ENCODE measurements at regions not wholly inside any gene's neighbourhood (a gene's known extent, or its start where the extent isn't known, plus 50 kb on each side); places are given as distances from the start of the nearest gene placed in this dataset.
"Not testable (repeated sequence)": the region's sequence is repeated elsewhere in the genome, so short reads cannot be mapped to it uniquely, and the experiment has no call there.

- in situ Hi-C loops (cut with MboI; ENCODE audit: low sequenced_read_pairs, unreplicated experiment): no loop called here
- no peak for TF ChIP-seq CTCF (IDR thresholded peaks at IDR 0.05; ENCODE audit: borderline replicate concordance, control extremely low read depth, extremely low read depth, insufficient read depth, missing control alignments)
- DNase-seq (ENCODE audit: low spot score): no peak
Measured at GRCh38 chr6:95723638-95724037, 146.3 kb downstream of the MANEA start.

GRCh38 chr6:95725344-95725743 is 148.0 kb downstream of the MANEA start:
- TF ChIP-seq CTCF (IDR thresholded peaks at IDR 0.05; ENCODE audit: borderline replicate concordance, control extremely low read depth, extremely low read depth, insufficient read depth, missing control alignments): no peak
- no peak for DNase-seq (ENCODE audit: low spot score)
- in situ Hi-C loops (cut with MboI; ENCODE audit: low sequenced_read_pairs, unreplicated experiment): no loop called here

GRCh38 chr6:95740157-95740556 is 162.8 kb downstream of the MANEA start:
- in situ Hi-C loops (cut with MboI; ENCODE audit: low sequenced_read_pairs, unreplicated experiment): no loop called here
- TF ChIP-seq CTCF (IDR thresholded peaks at IDR 0.05; ENCODE audit: borderline replicate concordance, control extremely low read depth, extremely low read depth, insufficient read depth, missing control alignments): no peak
- DNase-seq (ENCODE audit: low spot score): no peak

- TF ChIP-seq CTCF (IDR thresholded peaks at IDR 0.05; ENCODE audit: borderline replicate concordance, control extremely low read depth, extremely low read depth, insufficient read depth, missing control alignments): no peak
- DNase-seq (ENCODE audit: low spot score): no peak
- in situ Hi-C loops (cut with MboI; ENCODE audit: low sequenced_read_pairs, unreplicated experiment): no loop called here
Measured at GRCh38 chr6:95741045-95741444, 163.7 kb downstream of the MANEA start.

- no peak for TF ChIP-seq CTCF (IDR thresholded peaks at IDR 0.05; ENCODE audit: borderline replicate concordance, control extremely low read depth, extremely low read depth, insufficient read depth, missing control alignments)
- DNase-seq (ENCODE audit: low spot score): no peak
- in situ Hi-C loops (cut with MboI; ENCODE audit: low sequenced_read_pairs, unreplicated experiment): no loop called here
Measured at GRCh38 chr6:95742767-95743289, 165.5 kb downstream of the MANEA start.

- no peak for TF ChIP-seq CTCF (IDR thresholded peaks at IDR 0.05; ENCODE audit: borderline replicate concordance, control extremely low read depth, extremely low read depth, insufficient read depth, missing control alignments)
- no peak for DNase-seq (ENCODE audit: low spot score)
Measured at GRCh38 chr6:95743591-95743990, 166.3 kb downstream of the MANEA start.

GRCh38 chr6:95758236-95759069 is 181.1 kb downstream of the MANEA start:
- DNase-seq (ENCODE audit: low spot score); in situ Hi-C loops (cut with MboI; ENCODE audit: low sequenced_read_pairs, unreplicated experiment): not testable (repeated sequence)

More at GRCh38 chr6:95743591-95743990, 166.3 kb downstream of the MANEA start:
- in situ Hi-C loops (cut with MboI; ENCODE audit: low sequenced_read_pairs, unreplicated experiment): no loop called here
